ENCODE measurements at regions not wholly inside any gene's neighbourhood (a gene's known extent, or its start where the extent isn't known, plus 50 kb on each side); places are given as distances from the start of the nearest gene placed in this dataset.

- no peak for DNase-seq
These were observed 329.7 kb downstream of the MAFB start for GRCh38 chr20:40359131-40359912.

GRCh38 chr20:40354880-40355279, 334.2 kb downstream of the MAFB start:
- DNase-seq: no peak

GRCh38 chr20:40343390-40343789, 345.6 kb downstream of the MAFB start:
- DNase-seq: no peak

- no peak for DNase-seq
These were observed 347.5 kb downstream of the MAFB start for GRCh38 chr20:40341561-40341960.

- no peak for DNase-seq
These were observed 349.2 kb downstream of the MAFB start for GRCh38 chr20:40339661-40340449.

GRCh38 chr20:40336533-40336932, 352.5 kb downstream of the MAFB start:
- DNase-seq: no peak

- no peak for DNase-seq
These were observed 353.1 kb downstream of the MAFB start for GRCh38 chr20:40335901-40336351.

GRCh38 chr20:40335437-40335836, 353.6 kb downstream of the MAFB start:
- no peak for DNase-seq

GRCh38 chr20:40333591-40333990, 355.4 kb downstream of the MAFB start:
- DNase-seq: no peak

- DNase-seq: no peak
These were observed 357.1 kb downstream of the MAFB start for GRCh38 chr20:40331807-40332560.

GRCh38 chr20:40331249-40331648, 357.8 kb downstream of the MAFB start:
- DNase-seq: no peak

- no peak for DNase-seq
These were observed 359.7 kb downstream of the MAFB start for GRCh38 chr20:40329321-40329720.

GRCh38 chr20:40326784-40327183, 362.3 kb downstream of the MAFB start:
- DNase-seq: no peak

- DNase-seq: no peak
These were observed 363.9 kb downstream of the MAFB start for GRCh38 chr20:40325006-40325568.

- DNase-seq: no peak
These were observed 365.7 kb downstream of the MAFB start for GRCh38 chr20:40323361-40323794.

GRCh38 chr20:40322941-40323340, 366.1 kb downstream of the MAFB start:
- no peak for DNase-seq

GRCh38 chr20:40320517-40321011, 368.5 kb downstream of the MAFB start:
- DNase-seq: no peak

- DNase-seq: no peak
These were observed 369.1 kb downstream of the MAFB start for GRCh38 chr20:40319741-40320516.

- no peak for DNase-seq
These were observed 370.0 kb downstream of the MAFB start for GRCh38 chr20:40319056-40319455.

- no peak for DNase-seq
These were observed 371.8 kb downstream of the MAFB start for GRCh38 chr20:40317156-40317790.

- DNase-seq: no peak
These were observed 374.8 kb downstream of the MAFB start for GRCh38 chr20:40314278-40314677.

- DNase-seq: no peak
These were observed 375.3 kb downstream of the MAFB start for GRCh38 chr20:40313730-40314129.

Measured in NCI-H1105 (cell line).